Gastrocnemius medialis (tissue), 4 donors: ENCODE measurements at regions not wholly inside any gene's neighbourhood (a gene's known extent, or its start where the extent isn't known, plus 50 kb on each side); places are given as distances from the start of the nearest gene placed in this dataset.

ENCODE experiments used
- CTCF ChIP-seq, 5 experiments: fragments of 450-650 bp in 3 of 5; fragments of 200-600 bp in 2 of 5; sonication (generic) in 2 of 5; IDR thresholded peaks in 4 of 5; conservative IDR thresholded peaks in 1 of 5; 1 replicate in 4 of 5; 2 replicates in 1 of 5; pipeline ENCODE4 v1.5.1; 2016 to 2019; ENCODE audit warnings: antibody characterized with exemption in 5 of 5, mild to moderate bottlenecking in 3 of 5, moderate library complexity in 3 of 5
- POLR2A ChIP-seq, 2 donors: fragments of 450-650 bp; IDR thresholded peaks; one replicate each; pipeline ENCODE4 v1.6.1; 2017; ENCODE audit warnings: antibody characterized with exemption in 2 of 2, mild to moderate bottlenecking in 2 of 2, moderate library complexity in 2 of 2

- no peak for TF ChIP-seq CTCF (IDR thresholded peaks at IDR 0.05 in 4 of 5, conservative IDR thresholded peaks at IDR 0.05 in 1 of 5)
- no peak for TF ChIP-seq POLR2A (IDR thresholded peaks at IDR 0.05)
These were observed 454.4 kb upstream of the FAT1 start for GRCh38 chr4:187178084-187178483.
